ENCODE measurements at regions not wholly inside any gene's neighbourhood (a gene's known extent, or its start where the extent isn't known, plus 50 kb on each side); places are given as distances from the start of the nearest gene placed in this dataset.

DNA sequence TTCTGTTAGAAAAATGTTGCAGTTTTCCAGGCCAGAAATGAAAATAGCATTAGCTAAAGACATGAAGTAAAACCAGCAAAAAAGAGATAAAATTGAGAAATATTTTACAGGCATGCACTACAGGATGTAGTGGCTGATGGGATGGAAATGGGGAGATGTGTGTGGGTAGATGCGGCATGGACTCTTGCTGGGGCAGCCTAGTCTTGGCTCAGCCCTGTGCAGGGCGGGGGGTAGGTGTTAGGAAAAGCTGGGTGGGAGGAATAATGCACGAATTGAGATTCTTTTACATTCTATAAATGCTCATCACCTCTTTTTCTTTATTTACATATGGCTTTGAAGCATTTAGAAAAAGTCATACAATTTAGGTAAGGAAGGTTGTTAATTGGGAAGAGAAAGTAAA is 334.2 kb downstream of the NUP35 start:
- Histone ChIP-seq H3K4me3 (no peak overlapping the region), H3K36me3 (ENCODE audit: control insufficient read depth, insufficient read depth, low read length) (no peaks in the 10 kb centered on the region), H2AFZ (ENCODE audit: low read depth, low read length) (no peak overlapping the region), H3K9me1 (ENCODE audit: control insufficient read depth, insufficient read depth, low read length) (no peaks in the 10 kb centered on the region), H3K79me2 (ENCODE audit: control insufficient read depth, insufficient read depth, low read length) (no peaks in the 10 kb centered on the region), H4K20me1 (replicated peaks; ENCODE audit: control insufficient read depth, insufficient read depth, low read length) (no peaks in the 10 kb centered on the region), H3K9ac (ENCODE audit: insufficient read depth in 1 of 2, low read depth in 2 of 2, low read length in 2 of 2) (no peak overlapping the region), H3K4me1 (replicated peaks in 1 of 2; ENCODE audit: control insufficient read depth in 2 of 2, insufficient read depth in 2 of 2, low read length in 2 of 2) (no peaks in the 10 kb centered on the region), H3K4me2 (ENCODE audit: insufficient read depth, low read length) (no peak overlapping the region), H3K9me3 (replicated peaks; ENCODE audit: control insufficient read depth, insufficient read depth, low read depth, low read length) (no peaks in the 10 kb centered on the region), H3K27me3 (ENCODE audit: control insufficient read depth in 2 of 2, insufficient read depth in 2 of 2, low read length in 2 of 2) (no peaks in the 10 kb centered on the region), H3K27ac (ENCODE audit: extremely low read depth, low read depth, low read length) (no peak overlapping the region)
- in situ Hi-C loops (cut with MboI) (no loop called here), intact Hi-C loops (cut with micrococcal nuclease) (no loop called here)
- 0% methylated on average over 3 of the region's 3 CpGs for whole genome bisulfite sequencing (ENCODE audit: insufficient coverage, low coverage, missing lambda C conversion rate)
- FAIRE-seq (no peak), DNase-seq (ENCODE audit: extremely low read depth in 1 of 4, low spot score in 3 of 4) (no peak), ATAC-seq (no peak)
- ChIA-PET CTCF (ENCODE audit: low intra/inter-chr PET ratio) (no interaction called here), POLR2A (no interaction called here)
- no TSS peak for BruUV-seq (replicated peaks)
- TF ChIP-seq HNRNPH1 (optimal IDR thresholded peaks at IDR 0.05; ENCODE audit: low read depth, low read length) (no peak), SRSF7 (optimal IDR thresholded peaks at IDR 0.05; ENCODE audit: low read depth, low read length) (no peak), HNRNPUL1 (IDR thresholded peaks at IDR 0.05; ENCODE audit: low read length) (no peak), ZNF263 (CRISPR knock-in tag; IDR thresholded peaks at IDR 0.05; ENCODE audit: borderline replicate concordance) (no peak), CREBBP (IDR thresholded peaks at IDR 0.05; ENCODE audit: low read depth, low read length) (no peak), RFX7 (CRISPR knock-in tag; IDR thresholded peaks at IDR 0.05) (no peak), PHTF2 (CRISPR knock-in tag; IDR thresholded peaks at IDR 0.05) (no peak), ZNF695 (CRISPR knock-in tag; IDR thresholded peaks at IDR 0.05) (no peak), MYBL2 (IDR thresholded peaks at IDR 0.05; ENCODE audit: low read depth) (no peak), MYBL2 (CRISPR knock-in tag; IDR thresholded peaks at IDR 0.05; ENCODE audit: borderline replicate concordance) (no peak), NBN (IDR thresholded peaks at IDR 0.05; ENCODE audit: low read depth) (no peak), RBM25 (IDR thresholded peaks at IDR 0.05; ENCODE audit: low read depth, low read length, severe bottlenecking) (no peak)
- TF ChIP-seq, protein P1, sequence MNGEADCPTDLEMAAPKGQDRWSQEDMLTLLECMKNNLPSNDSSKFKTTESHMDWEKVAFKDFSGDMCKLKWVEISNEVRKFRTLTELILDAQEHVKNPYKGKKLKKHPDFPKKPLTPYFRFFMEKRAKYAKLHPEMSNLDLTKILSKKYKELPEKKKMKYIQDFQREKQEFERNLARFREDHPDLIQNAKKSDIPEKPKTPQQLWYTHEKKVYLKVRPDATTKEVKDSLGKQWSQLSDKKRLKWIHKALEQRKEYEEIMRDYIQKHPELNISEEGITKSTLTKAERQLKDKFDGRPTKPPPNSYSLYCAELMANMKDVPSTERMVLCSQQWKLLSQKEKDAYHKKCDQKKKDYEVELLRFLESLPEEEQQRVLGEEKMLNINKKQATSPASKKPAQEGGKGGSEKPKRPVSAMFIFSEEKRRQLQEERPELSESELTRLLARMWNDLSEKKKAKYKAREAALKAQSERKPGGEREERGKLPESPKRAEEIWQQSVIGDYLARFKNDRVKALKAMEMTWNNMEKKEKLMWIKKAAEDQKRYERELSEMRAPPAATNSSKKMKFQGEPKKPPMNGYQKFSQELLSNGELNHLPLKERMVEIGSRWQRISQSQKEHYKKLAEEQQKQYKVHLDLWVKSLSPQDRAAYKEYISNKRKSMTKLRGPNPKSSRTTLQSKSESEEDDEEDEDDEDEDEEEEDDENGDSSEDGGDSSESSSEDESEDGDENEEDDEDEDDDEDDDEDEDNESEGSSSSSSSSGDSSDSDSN (IDR thresholded peaks at IDR 0.05; ENCODE audit: borderline replicate concordance in 1 of 2, low read depth in 2 of 2, low read length in 2 of 2): no peak
- TF ChIP-seq, protein P2, sequence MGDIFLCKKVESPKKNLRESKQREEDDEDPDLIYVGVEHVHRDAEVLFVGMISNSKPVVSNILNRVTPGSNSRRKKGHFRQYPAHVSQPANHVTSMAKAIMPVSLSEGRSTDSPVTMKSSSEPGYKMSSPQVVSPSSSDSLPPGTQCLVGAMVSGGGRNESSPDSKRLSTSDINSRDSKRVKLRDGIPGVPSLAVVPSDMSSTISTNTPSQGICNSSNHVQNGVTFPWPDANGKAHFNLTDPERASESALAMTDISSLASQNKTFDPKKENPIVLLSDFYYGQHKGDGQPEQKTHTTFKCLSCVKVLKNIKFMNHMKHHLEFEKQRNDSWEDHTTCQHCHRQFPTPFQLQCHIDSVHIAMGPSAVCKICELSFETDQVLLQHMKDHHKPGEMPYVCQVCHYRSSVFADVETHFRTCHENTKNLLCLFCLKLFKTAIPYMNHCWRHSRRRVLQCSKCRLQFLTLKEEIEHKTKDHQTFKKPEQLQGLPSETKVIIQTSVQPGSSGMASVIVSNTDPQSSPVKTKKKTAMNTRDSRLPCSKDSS (IDR thresholded peaks at IDR 0.05; ENCODE audit: low read depth, partially characterized antibody): no peak
- TF ChIP-seq, protein P3, sequence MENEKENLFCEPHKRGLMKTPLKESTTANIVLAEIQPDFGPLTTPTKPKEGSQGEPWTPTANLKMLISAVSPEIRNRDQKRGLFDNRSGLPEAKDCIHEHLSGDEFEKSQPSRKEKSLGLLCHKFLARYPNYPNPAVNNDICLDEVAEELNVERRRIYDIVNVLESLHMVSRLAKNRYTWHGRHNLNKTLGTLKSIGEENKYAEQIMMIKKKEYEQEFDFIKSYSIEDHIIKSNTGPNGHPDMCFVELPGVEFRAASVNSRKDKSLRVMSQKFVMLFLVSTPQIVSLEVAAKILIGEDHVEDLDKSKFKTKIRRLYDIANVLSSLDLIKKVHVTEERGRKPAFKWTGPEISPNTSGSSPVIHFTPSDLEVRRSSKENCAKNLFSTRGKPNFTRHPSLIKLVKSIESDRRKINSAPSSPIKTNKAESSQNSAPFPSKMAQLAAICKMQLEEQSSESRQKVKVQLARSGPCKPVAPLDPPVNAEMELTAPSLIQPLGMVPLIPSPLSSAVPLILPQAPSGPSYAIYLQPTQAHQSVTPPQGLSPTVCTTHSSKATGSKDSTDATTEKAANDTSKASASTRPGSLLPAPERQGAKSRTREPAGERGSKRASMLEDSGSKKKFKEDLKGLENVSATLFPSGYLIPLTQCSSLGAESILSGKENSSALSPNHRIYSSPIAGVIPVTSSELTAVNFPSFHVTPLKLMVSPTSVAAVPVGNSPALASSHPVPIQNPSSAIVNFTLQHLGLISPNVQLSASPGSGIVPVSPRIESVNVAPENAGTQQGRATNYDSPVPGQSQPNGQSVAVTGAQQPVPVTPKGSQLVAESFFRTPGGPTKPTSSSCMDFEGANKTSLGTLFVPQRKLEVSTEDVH (IDR thresholded peaks at IDR 0.05; ENCODE audit: low read depth, partially characterized antibody): no peak
- TF ChIP-seq, protein P4, sequence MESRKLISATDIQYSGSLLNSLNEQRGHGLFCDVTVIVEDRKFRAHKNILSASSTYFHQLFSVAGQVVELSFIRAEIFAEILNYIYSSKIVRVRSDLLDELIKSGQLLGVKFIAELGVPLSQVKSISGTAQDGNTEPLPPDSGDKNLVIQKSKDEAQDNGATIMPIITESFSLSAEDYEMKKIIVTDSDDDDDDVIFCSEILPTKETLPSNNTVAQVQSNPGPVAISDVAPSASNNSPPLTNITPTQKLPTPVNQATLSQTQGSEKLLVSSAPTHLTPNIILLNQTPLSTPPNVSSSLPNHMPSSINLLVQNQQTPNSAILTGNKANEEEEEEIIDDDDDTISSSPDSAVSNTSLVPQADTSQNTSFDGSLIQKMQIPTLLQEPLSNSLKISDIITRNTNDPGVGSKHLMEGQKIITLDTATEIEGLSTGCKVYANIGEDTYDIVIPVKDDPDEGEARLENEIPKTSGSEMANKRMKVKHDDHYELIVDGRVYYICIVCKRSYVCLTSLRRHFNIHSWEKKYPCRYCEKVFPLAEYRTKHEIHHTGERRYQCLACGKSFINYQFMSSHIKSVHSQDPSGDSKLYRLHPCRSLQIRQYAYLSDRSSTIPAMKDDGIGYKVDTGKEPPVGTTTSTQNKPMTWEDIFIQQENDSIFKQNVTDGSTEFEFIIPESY (CRISPR knock-in tag; IDR thresholded peaks at IDR 0.05): no peak
